OCI-LY7 (cell line): ENCODE measurements at regions not wholly inside any gene's neighbourhood (a gene's known extent, or its start where the extent isn't known, plus 50 kb on each side); places are given as distances from the start of the nearest gene placed in this dataset.

ENCODE experiments used
- EZH2phosphoT487 ChIP-seq: fragments of 200-600 bp; sonication (generic); IDR thresholded peaks from 2 replicates; pipeline ENCODE4 v1.6.1; 2018; ENCODE audit warnings: low read depth, borderline replicate concordance, mild to moderate bottlenecking, mixed run types, antibody characterized with exemption, low read length, moderate library complexity, mixed read lengths
- TF ChIP-seq, protein P1 (sequence below): fragments of 200-600 bp; sonication (generic); conservative IDR thresholded peaks from 2 replicates; pipeline ENCODE4 v1.5.1; 2014; ENCODE audit warnings: mild to moderate bottlenecking, antibody characterized with exemption, low read length, moderate library complexity, mixed read lengths

GRCh38 chr2:163466331-163467250, 269.2 kb downstream of the FIGN start:
- no peak for TF ChIP-seq EZH2phosphoT487
- TF ChIP-seq, protein P1, sequence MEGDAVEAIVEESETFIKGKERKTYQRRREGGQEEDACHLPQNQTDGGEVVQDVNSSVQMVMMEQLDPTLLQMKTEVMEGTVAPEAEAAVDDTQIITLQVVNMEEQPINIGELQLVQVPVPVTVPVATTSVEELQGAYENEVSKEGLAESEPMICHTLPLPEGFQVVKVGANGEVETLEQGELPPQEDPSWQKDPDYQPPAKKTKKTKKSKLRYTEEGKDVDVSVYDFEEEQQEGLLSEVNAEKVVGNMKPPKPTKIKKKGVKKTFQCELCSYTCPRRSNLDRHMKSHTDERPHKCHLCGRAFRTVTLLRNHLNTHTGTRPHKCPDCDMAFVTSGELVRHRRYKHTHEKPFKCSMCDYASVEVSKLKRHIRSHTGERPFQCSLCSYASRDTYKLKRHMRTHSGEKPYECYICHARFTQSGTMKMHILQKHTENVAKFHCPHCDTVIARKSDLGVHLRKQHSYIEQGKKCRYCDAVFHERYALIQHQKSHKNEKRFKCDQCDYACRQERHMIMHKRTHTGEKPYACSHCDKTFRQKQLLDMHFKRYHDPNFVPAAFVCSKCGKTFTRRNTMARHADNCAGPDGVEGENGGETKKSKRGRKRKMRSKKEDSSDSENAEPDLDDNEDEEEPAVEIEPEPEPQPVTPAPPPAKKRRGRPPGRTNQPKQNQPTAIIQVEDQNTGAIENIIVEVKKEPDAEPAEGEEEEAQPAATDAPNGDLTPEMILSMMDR: no peak
